T-helper 2 cell treated with Interferon-gamma antibody and Interleukin-4, amounts not matched to agents 5 μg/mL and 100 μg/mL, for 36 hours (primary cell): ENCODE measurements at regions not wholly inside any gene's neighbourhood (a gene's known extent, or its start where the extent isn't known, plus 50 kb on each side); places are given as distances from the start of the nearest gene placed in this dataset.

Source experiments
- DNase-seq: peaks from one replicate; pipeline ENCODE4 v3.0.0; 2021; ENCODE audit warnings: low spot score
- H3K27ac Mint-ChIP-seq: one replicate; pipeline ENCODE4 v1.8.0; 2021; ENCODE audit warnings: mild to moderate bottlenecking, mixed read lengths
- H3K27me3 Mint-ChIP-seq: one replicate; pipeline ENCODE4 v1.8.0; 2021; ENCODE audit warnings: low read depth, mixed read lengths
- H3K36me3 Mint-ChIP-seq: one replicate; pipeline ENCODE4 v1.8.0; 2021; ENCODE audit warnings: low read depth, mixed read lengths
- H3K4me1 Mint-ChIP-seq: one replicate; pipeline ENCODE4 v1.8.0; 2021; ENCODE audit warnings: low read depth, mixed read lengths
- H3K4me3 Mint-ChIP-seq: one replicate; pipeline ENCODE4 v1.8.0; 2022; ENCODE audit warnings: mild to moderate bottlenecking, moderate library complexity, mixed read lengths
- H3K9me3 Mint-ChIP-seq: one replicate; pipeline ENCODE4 v1.8.0; 2021; ENCODE audit warnings: mixed read lengths

DNA sequence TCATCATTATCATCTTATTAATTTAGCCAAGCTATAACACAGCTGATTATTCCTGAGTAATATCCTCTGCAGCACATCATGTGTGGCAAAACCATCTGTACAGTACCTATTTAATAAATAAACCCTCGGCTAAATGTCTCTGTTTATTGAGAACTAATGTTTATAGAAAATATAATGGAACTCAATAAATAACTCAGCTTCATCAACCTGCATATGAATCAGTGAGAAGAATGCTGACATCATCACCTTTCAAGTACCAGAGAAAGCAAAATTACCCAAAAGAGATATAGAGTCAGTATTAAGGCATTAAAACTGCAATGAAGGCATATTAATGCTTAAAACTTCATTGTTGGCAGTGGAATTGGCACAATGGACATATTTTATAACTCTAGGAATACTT lies 558.3 kb downstream of the PLCL1 start:
- Mint-ChIP-seq H3K36me3 (no peaks in the 10 kb centered on the region), H3K9me3 (no peaks in the 10 kb centered on the region), H3K27ac (no peak overlapping the region), H3K4me1 (no peaks in the 10 kb centered on the region), H3K4me3 (no peak overlapping the region), H3K27me3 (peaks cover 42% of the 10 kb centered on the region)
- no peak for DNase-seq

DNA sequence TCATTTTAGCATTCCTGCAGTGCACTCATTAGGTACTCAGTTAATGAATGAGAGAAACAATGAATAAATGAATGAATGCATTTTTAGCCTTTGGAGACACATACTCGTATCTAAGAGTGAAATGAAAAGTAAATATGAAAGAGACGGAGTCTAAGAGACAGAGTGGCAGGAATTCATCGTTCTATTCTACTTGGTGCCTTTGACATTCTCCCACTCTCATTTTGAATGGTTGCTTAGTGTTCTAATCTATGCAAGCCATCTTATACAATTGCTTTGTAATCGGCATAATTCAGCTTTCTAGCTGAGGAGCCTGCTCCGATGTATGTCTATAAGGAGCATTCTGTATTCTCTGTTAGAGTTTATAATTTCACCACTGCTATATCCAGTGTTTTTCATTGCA lies 554.9 kb downstream of the PLCL1 start:
- H3K9me3 Mint-ChIP-seq = no peaks in the 10 kb centered on the region
- peaks cover 22% of the 10 kb centered on the region for H3K27me3 Mint-ChIP-seq
- H3K27ac Mint-ChIP-seq = no peak overlapping the region
- H3K36me3 Mint-ChIP-seq = no peaks in the 10 kb centered on the region
- H3K4me1 Mint-ChIP-seq = no peaks in the 10 kb centered on the region
- DNase-seq = no peak
- H3K4me3 Mint-ChIP-seq = no peak overlapping the region

DNA sequence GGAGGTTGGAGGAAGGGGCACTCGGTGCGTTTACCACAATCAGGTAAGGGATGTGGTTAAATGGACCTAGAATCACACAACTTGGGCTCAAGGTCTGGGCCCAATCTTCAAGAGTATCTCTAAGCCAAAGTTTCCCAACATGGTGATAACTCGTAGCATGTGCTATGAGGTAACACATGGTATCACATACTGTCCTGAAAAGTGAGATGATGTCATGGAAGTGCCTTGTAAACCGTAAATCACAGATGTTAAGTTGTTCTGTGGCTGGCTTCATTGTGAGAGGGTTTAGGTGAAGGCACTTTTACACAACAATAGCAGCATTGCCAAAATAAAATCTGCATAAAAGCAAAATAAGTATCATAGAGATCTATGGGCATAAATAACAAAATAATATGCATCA lies 551.8 kb downstream of the PLCL1 start:
- no peaks in the 10 kb centered on the region for H3K9me3 Mint-ChIP-seq
- no peak overlapping the region for H3K4me3 Mint-ChIP-seq
- peaks cover 29% of the 10 kb centered on the region for H3K27me3 Mint-ChIP-seq
- H3K27ac Mint-ChIP-seq = no peak overlapping the region
- DNase-seq = no peak
- H3K4me1 Mint-ChIP-seq = no peaks in the 10 kb centered on the region
- H3K36me3 Mint-ChIP-seq = no peaks in the 10 kb centered on the region

DNA sequence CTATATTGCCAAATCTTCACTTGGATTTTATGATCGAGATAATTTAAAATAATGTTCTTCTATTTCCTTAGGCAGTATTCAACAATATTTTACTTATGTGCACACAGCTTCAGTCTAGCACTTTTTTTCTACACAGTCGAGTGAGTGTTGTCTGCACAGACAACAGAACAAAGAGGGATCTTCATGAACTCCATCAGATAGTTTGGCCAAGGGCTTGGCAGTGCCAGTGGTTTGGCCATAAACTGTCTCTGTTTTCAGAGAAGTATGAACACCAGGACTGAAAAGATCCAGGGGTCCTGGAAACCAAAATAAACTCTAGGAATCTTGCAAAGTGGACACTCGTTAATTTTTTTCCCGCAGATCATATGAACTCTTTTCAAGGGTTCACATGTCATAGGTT lies 547.3 kb downstream of the PLCL1 start:
- H3K4me3 Mint-ChIP-seq = no peak overlapping the region
- H3K27me3 Mint-ChIP-seq = peaks cover 22% of the 10 kb centered on the region
- H3K27ac Mint-ChIP-seq = no peak overlapping the region
- H3K36me3 Mint-ChIP-seq = no peaks in the 10 kb centered on the region
- H3K4me1 Mint-ChIP-seq = no peaks in the 10 kb centered on the region
- DNase-seq = no peak
- H3K9me3 Mint-ChIP-seq = no peaks in the 10 kb centered on the region

DNA sequence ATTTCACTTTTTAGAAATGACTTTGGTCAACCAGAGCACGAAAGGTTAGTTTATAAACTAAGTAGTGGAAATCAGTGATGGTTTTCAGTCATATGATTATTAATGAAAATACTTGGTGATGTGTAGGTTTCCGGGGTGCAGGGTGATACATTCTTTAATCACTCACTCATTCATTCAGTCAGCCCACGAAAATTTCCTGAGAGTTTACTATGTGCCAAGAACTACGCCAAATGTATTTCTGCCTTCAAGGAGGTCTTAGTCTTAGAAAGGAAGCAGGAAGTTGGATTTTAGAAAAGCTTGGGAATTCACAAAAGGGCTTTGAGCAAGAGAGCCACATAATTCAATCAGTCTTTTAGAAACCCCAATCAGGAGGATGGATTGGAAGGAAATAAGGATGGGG lies 543.6 kb downstream of the PLCL1 start:
- H3K4me3 Mint-ChIP-seq = no peak overlapping the region

DNA sequence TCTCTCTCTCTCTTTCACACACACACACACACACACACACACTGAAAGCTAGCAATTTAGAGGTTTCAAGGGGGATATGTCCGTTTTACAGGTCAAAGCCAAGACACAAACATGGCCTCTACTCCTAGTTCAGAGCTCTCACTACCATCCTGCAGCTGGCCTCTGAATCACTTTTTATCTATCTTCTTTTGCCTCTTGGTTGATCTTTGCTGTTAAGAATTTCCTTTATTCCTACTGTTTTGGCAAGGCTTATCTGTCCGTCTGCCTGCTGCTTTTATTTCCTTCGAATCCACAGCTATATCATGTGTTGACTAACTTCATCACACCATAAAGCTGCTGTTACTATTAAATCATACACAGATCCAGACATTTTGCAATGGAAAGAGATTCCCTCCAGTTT lies 543.0 kb downstream of the PLCL1 start:
- Mint-ChIP-seq H3K4me1 (no peaks in the 10 kb centered on the region), H3K27me3 (peaks cover 36% of the 10 kb centered on the region), H3K4me3 (no peak overlapping the region), H3K36me3 (no peaks in the 10 kb centered on the region), H3K27ac (no peak overlapping the region), H3K9me3 (no peaks in the 10 kb centered on the region)
- no peak for DNase-seq

More for the DNA sequence above, 543.6 kb downstream of the PLCL1 start:
- Mint-ChIP-seq H3K27me3 (peaks cover 38% of the 10 kb centered on the region), H3K9me3 (no peaks in the 10 kb centered on the region), H3K36me3 (no peaks in the 10 kb centered on the region), H3K27ac (no peak overlapping the region), H3K4me1 (no peaks in the 10 kb centered on the region)
- DNase-seq = no peak

DNA sequence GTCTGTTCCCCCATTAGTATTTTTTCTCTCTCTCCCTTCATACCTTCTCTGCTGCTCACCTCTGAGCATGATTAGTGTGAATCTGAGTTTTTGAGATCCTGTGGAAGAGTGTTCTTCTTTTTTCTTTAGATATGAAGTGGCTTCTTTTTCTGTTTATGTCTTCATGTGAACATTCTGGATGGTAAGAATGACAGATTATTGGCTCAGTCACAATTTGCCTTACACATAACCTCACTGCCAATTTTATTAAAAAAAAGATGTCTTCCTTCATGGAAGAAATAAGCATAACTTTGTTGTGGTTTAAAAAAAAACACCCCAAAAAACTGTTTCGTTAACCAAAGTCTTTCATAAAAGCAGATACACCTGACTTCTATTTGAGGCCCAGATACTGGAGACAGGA lies 539.1 kb downstream of the PLCL1 start:
- Mint-ChIP-seq H3K36me3 (no peaks in the 10 kb centered on the region), H3K4me3 (no peak overlapping the region), H3K4me1 (no peaks in the 10 kb centered on the region), H3K27me3 (peaks cover 29% of the 10 kb centered on the region), H3K9me3 (no peaks in the 10 kb centered on the region), H3K27ac (no peak overlapping the region)
- no peak for DNase-seq

DNA sequence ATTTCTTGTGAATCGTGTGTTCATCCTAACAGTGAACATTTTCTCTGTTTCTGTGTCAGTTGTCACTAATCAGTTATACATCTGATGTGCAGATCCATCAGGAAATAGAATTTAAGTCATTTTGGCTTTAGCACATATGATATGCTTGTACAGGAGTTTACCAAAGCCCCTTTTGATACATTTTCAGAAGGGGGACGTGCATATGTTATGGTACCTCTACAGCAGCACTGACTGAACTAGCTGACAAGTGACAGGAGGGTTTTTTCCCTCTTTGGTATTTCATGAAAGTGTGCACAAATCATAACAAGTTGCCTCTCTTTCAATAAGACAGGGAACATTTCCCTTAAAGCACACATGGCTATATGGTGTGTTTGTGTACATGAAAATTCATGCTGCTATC lies 536.5 kb downstream of the PLCL1 start:
- H3K27ac Mint-ChIP-seq = no peak overlapping the region
- H3K9me3 Mint-ChIP-seq = no peaks in the 10 kb centered on the region

DNA sequence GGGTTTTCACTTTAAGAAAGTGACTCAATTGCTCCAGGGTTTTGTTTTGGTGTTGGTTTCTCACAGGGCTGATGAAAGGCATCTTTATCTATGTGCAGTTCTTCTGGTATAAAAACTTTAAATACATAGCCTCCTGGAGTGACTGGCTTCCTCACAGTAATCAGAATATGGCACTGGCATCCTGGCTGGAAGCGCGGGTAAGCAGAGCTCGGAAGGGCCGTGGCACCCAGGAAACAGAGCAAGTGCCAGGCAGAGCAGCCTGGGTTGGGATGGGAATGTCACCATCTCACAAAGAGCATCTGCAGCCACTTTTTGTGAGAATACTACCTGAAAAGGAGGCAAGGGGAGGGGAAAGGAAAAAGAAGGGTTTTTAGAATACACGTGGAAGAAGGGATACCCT lies 534.7 kb downstream of the PLCL1 start:
- peaks cover 39% of the 10 kb centered on the region for H3K27me3 Mint-ChIP-seq
- no peak overlapping the region for H3K27ac Mint-ChIP-seq
- no peaks in the 10 kb centered on the region for H3K4me1 Mint-ChIP-seq
- H3K36me3 Mint-ChIP-seq = no peaks in the 10 kb centered on the region
- H3K4me3 Mint-ChIP-seq = no peak overlapping the region
- DNase-seq = no peak
- no peaks in the 10 kb centered on the region for H3K9me3 Mint-ChIP-seq

More for the DNA sequence above, 536.5 kb downstream of the PLCL1 start:
- Mint-ChIP-seq H3K36me3 (no peaks in the 10 kb centered on the region), H3K27me3 (peaks cover 35% of the 10 kb centered on the region), H3K4me1 (no peaks in the 10 kb centered on the region), H3K4me3 (no peak overlapping the region)
- DNase-seq = no peak

DNA sequence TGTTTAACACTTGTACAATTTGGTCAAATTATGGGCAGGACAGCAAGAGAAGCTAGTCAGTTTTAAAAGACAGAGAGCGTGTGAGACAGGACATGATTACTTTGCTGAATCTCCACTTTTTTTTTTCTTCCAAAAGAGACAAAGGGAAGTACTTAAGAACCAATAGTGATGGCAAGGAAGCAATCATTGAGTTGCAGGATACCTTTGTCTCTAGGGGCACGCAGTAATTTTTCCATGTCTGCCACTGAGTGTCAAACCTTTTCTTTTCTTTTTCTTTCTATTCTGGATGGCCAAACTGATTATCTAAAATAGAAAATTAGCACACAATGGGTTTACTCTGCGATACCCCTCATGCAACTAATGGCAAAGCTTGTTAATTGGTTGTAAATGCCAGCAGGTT lies 533.0 kb downstream of the PLCL1 start:
- no peak for DNase-seq
- Mint-ChIP-seq H3K9me3 (no peaks in the 10 kb centered on the region), H3K27ac (no peak overlapping the region), H3K36me3 (no peaks in the 10 kb centered on the region), H3K4me1 (no peaks in the 10 kb centered on the region), H3K4me3 (no peak overlapping the region), H3K27me3 (peaks cover 40% of the 10 kb centered on the region)

DNA sequence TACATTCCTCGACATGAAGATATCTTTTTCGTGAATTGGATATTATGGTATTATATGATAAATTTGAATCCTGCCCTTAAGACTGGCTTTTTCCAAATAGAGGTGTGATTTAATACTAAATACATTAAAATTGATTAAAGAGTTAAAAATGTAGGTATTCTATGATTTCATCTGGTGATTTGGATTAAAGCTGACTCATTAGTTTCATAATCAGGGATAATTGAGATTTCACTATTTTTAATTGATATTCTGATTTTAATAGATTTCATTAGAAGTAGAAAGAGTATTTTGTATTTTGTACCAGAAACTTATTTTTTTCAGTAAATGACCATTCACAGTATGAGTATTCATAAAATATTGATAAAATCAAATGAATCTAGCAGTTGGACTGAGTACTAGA lies 524.1 kb downstream of the PLCL1 start:
- Mint-ChIP-seq H3K4me3 (no peak overlapping the region), H3K27ac (no peak overlapping the region), H3K9me3 (no peaks in the 10 kb centered on the region), H3K27me3 (peaks cover 51% of the 10 kb centered on the region), H3K4me1 (peaks cover 20% of the 10 kb centered on the region), H3K36me3 (no peaks in the 10 kb centered on the region)
- no peak for DNase-seq

DNA sequence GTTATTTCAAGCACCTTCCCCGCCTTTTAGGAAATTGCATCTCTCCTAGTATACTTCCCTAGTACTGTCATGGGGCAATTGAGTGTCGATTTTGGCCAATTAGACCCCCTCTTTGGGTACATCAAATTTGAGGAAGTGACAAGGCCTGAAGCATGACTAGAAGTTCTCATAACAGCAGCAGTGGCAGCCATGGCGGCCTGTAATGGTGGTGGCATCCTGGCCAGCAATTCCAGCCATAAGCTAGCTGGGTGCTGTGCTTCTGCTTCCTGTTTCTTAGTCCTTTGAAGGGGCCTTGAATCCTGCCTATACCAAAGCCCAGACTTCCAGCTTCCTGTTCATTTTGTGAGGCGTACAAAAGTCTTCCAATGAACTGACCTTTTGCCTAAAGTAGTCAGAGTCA lies 523.1 kb downstream of the PLCL1 start:
- H3K4me1 Mint-ChIP-seq = peaks cover 20% of the 10 kb centered on the region
- peaks cover 48% of the 10 kb centered on the region for H3K27me3 Mint-ChIP-seq
- no peak overlapping the region for H3K4me3 Mint-ChIP-seq
- DNase-seq = no peak
- no peaks in the 10 kb centered on the region for H3K36me3 Mint-ChIP-seq
- no peaks in the 10 kb centered on the region for H3K9me3 Mint-ChIP-seq
- no peak overlapping the region for H3K27ac Mint-ChIP-seq

DNA sequence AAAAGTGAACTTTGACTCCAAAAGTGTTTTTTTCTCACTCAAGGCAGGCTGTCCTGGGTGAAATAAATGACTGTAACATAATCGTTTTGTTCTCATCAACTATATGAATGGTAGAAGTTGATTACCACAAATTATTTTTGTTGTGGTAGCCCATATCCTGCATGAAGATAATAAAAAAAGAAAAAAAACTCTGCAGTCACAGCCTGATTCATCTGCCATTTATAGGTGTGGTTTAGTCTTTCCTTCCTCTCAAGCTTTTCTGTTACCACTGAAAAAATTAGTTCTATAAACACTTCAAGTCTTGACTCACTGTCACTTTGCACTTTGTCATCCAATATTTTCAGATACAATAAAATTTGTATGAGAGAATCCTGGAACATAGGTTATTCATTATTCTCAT lies 522.0 kb downstream of the PLCL1 start:
- peak overlapping the region; percentile 41 for H3K4me3 Mint-ChIP-seq
- peaks cover 48% of the 10 kb centered on the region for H3K27me3 Mint-ChIP-seq
- DNase-seq = no peak
- H3K36me3 Mint-ChIP-seq = no peaks in the 10 kb centered on the region
- H3K9me3 Mint-ChIP-seq = no peaks in the 10 kb centered on the region
- peak overlapping the region; percentile 50 for H3K27ac Mint-ChIP-seq
- peaks cover 20% of the 10 kb centered on the region for H3K4me1 Mint-ChIP-seq

DNA sequence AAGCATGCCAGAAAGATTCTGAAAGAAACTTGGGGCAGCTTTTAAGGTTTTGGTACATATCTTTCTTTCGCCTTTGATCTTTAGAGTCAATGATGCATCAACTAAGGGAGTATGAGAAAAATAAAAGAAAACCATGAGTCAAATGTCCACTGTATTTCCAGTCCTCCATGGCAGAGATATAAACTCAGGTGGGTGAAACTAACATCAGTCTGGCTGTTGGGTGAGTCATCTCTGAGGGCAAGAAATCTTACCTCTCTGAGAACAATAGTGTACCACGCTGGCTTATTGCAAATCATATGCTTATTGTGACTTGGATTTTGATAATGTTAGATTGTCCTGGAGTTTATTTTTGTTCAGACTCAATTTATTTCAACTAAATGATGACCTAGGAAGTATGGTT lies 521.0 kb downstream of the PLCL1 start:
- Mint-ChIP-seq H3K36me3 (no peaks in the 10 kb centered on the region), H3K9me3 (no peaks in the 10 kb centered on the region), H3K27ac (no peak overlapping the region), H3K4me1 (peaks cover 21% of the 10 kb centered on the region), H3K27me3 (peaks cover 49% of the 10 kb centered on the region), H3K4me3 (no peak overlapping the region)
- DNase-seq = no peak

DNA sequence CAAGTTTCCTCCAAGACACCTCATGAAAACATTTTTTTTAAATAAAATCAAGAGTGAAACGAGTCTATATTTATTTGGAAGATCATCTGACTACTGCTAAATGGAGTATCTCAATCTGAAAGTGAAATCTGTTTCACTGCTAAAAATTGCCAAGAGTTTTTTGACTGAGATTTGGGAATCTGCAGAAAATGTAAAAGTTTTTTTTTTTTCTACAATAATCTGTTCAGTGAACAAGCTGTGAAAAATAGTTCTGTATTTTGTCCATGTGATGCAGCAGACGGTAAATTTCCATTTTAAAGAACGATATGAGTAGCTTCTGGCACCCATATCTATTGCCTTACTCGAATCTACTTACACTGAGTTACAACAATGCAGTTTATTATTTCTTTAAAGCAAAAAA lies 519.7 kb downstream of the PLCL1 start:
- no peak overlapping the region for H3K27ac Mint-ChIP-seq
- H3K4me1 Mint-ChIP-seq = peaks cover 21% of the 10 kb centered on the region
- H3K9me3 Mint-ChIP-seq = no peaks in the 10 kb centered on the region
- no peaks in the 10 kb centered on the region for H3K36me3 Mint-ChIP-seq
- no peak overlapping the region for H3K4me3 Mint-ChIP-seq
- H3K27me3 Mint-ChIP-seq = peaks cover 51% of the 10 kb centered on the region
- DNase-seq = no peak
